NCI-H526 (cell line): ENCODE measurements at regions not wholly inside any gene's neighbourhood (a gene's known extent, or its start where the extent isn't known, plus 50 kb on each side); places are given as distances from the start of the nearest gene placed in this dataset.
A peak's percentile ranks its signal among the peaks of the same experiment; 100 is the strongest.

Source experiments
- DNase-seq, 2 experiments: peaks; one replicate each; lab custom pipeline; 2025; lab: John Stamatoyannopoulos, UW

GRCh38 chr7:85074-85882 is 107.1 kb upstream of the FAM20C start:
- no peak for DNase-seq

- DNase-seq, result no peak
Observed at GRCh38 chr7:85883-86515, 106.4 kb upstream of the FAM20C start.

DNA sequence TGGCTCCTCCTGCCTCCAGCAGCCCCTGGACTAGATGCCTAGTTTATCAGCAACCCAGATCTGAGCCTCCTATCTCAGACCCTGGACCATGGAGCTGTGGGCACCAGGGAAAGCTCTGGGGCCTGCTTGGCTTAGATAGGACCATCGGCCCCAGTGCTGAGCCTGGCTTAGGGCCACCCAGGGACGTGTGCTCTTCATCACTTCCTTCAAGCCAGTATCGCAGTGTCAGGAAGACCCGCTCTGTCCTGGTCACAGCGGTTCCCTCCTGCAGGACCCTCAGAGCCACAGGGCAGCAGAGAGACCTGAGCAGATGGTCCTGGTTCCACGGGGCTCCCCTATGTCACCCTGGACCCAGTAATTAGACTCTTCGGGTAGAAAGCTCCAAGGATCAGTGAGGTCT is 105.7 kb upstream of the FAM20C start:
- no peak for DNase-seq

DNA sequence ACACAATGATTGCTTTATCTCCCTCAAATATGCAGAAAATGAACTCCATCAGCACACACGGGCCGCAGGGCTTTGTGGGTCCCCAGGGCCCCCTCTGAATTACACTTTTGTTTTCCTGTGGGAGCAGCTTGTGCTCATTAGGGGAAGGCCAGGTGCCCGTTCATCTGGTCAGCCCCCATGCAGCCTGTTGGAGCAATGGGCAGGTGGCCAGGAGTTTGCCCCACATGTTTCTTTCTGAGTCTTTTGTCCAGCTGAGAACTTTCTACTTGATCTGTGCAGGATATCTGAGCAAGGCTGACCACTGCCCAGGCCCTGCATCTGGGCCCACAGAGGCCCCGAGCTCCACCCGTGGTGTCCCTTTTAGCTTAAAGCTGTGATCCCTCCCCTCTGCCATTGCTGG is 105.3 kb upstream of the FAM20C start:
- no peak for DNase-seq

DNA sequence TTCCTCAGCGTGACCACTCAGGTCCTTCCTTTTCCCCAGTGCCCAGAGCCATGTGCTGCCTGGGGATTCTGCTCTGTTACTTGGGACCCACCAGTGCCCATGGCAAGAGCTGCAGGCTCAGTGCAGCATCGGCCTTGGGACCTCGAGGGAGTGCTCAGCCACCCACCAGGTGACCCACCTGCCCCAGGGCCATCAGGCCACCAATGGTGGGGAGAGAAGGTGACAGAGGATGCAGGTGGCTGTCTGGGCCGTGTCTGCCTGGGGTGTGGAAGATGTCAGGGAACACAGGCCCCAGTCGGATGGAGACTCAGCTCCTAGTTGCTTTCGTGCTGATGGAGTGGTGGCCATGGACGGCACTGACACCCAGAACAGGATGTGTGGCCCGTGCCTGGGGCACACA is 104.7 kb upstream of the FAM20C start:
- DNase-seq, result no peak

- DNase-seq, result peak in 1 of 2 experiments; percentile 19
Observed at GRCh38 chr7:88095-88926, 104.1 kb upstream of the FAM20C start.

GRCh38 chr7:88927-89231 is 103.5 kb upstream of the FAM20C start:
- no peak for DNase-seq

- DNase-seq, result no peak
Observed at GRCh38 chr7:89232-90019, 102.9 kb upstream of the FAM20C start.

GRCh38 chr7:90111-91063 is 102.0 kb upstream of the FAM20C start:
- no peak for DNase-seq

DNA sequence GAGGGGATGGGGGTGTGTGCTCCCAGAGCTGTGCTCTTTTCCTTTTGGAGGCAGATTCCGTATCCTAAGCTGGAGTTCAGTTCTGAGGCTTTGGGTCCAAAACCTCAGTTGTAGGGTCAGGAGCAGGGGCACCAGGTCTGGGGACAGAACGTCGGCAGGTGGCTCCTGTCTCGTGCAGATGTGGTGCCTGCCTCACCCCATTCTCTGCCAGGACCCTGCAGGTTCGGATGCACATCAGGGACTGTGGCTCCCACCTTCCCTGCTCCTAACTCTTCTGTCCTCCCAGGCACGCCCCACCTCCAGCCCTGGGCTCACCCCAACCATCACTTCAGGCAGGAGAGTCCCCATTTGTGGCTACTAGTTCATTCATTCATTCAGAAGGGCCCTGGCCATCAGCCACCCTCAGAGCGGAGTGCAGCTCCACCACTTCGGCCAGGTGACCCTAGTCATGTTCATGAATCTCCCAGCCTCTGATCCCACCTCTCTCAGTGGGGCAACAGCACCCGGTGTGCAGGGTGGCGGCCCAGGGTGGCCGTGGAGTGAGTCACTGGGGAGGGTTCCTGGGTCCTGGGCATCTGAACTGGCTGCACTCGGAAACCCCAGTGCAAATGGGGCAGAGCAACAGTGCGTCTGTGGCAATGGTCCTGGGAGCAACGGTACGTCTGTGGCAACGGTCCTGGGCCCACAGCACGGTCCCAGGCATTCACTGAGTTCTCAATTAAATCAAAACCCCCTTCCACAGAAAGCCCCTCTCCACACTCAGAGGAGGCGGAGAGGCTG is 100.8 kb upstream of the FAM20C start:
- DNase-seq, result no peak

- DNase-seq, result no peak
Observed at GRCh38 chr7:92231-92674, 100.1 kb upstream of the FAM20C start.

GRCh38 chr7:92888-93672 is 99.3 kb upstream of the FAM20C start:
- DNase-seq, result no peak

- no peak for DNase-seq
Observed at GRCh38 chr7:94251-94801, 98.0 kb upstream of the FAM20C start.

- no peak for DNase-seq
Observed at GRCh38 chr7:95180-95862, 97.0 kb upstream of the FAM20C start.

- no peak for DNase-seq
Observed at GRCh38 chr7:95863-96260, 96.5 kb upstream of the FAM20C start.

DNA sequence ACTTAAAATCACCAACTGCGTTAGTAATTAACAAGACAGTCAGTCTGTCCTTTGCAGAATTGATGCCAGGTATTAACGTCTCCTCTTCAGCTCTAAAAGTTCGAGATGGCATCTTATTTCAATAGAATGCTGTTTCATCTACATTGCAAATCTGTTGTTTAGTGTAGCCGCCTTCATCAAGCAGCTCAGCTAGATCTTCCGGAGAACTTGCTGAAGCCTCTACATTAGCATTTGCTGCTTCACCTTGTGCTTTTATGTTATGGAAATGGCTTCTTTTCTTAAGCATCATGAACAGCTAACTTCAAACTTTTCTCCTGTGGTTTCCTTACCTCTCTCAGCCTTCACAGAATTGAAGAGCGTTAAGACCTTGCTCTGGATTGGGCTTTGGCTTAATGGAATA is 95.5 kb upstream of the FAM20C start:
- DNase-seq, result no peak

DNA sequence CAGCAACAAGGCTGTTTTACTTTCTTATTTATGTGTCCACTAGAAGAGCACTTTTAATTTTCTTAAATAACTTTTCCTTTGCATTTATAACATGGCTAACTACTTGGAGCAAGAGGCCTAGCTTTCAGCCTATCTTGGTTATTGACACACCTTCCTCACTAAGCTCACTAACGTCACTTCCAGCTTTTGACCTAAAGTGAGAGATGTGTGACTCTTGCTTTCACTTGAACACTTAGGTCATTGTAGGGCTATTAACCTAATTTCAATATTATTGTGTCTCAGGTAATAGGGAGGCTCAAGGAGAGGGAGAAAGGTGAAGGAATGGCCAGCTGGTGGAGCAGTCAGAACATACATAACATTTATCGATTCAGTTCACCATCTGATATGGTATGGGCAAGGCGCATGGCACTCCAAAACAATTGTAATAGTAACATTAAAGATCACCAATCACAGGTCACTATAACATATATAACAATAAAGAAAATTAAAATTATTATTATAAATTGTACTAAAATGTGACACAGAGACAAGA is 95.0 kb upstream of the FAM20C start:
- no peak for DNase-seq
